ENCODE measurements at regions not wholly inside any gene's neighbourhood (a gene's known extent, or its start where the extent isn't known, plus 50 kb on each side); places are given as distances from the start of the nearest gene placed in this dataset.

GRCh38 chr11:122253589-122254231 lies 137.7 kb upstream of the BLID start:
- no peak overlapping the region for H3K4me3 ChIP-seq (replicated peaks in 1 of 2; ENCODE audit: low read depth in 2 of 2, low read length in 2 of 2)
- no peak for TF ChIP-seq CTCF (IDR thresholded peaks at IDR 0.05; ENCODE audit: low read depth, low read length)
- DNase-seq (ENCODE audit: low read depth in 2 of 2) = peak; percentile 17 to 73

GRCh38 chr11:122248939-122249338 lies 132.9 kb upstream of the BLID start:
- no peak for TF ChIP-seq CTCF (IDR thresholded peaks at IDR 0.05; ENCODE audit: low read depth, low read length)
- no peak for DNase-seq (ENCODE audit: low read depth in 2 of 2)
- H3K4me3 ChIP-seq (replicated peaks in 1 of 2; ENCODE audit: low read depth in 2 of 2, low read length in 2 of 2) = no peak overlapping the region

GRCh38 chr11:122248131-122248530 lies 132.1 kb upstream of the BLID start:
- TF ChIP-seq CTCF (IDR thresholded peaks at IDR 0.05; ENCODE audit: low read depth, low read length) = no peak
- no peak overlapping the region for H3K4me3 ChIP-seq (replicated peaks in 1 of 2; ENCODE audit: low read depth in 2 of 2, low read length in 2 of 2)
- DNase-seq (ENCODE audit: low read depth in 2 of 2) = no peak

- no peak for DNase-seq (ENCODE audit: low read depth in 2 of 2)
Observed at GRCh38 chr11:122246874-122247273, 130.9 kb upstream of the BLID start.

GRCh38 chr11:122242731-122243130 lies 126.7 kb upstream of the BLID start:
- DNase-seq (ENCODE audit: low read depth in 2 of 2) = no peak
- TF ChIP-seq CTCF (IDR thresholded peaks at IDR 0.05; ENCODE audit: low read depth, low read length) = no peak
- no peak overlapping the region for H3K4me3 ChIP-seq (replicated peaks in 1 of 2; ENCODE audit: low read depth in 2 of 2, low read length in 2 of 2)

More at GRCh38 chr11:122246874-122247273, 130.9 kb upstream of the BLID start:
- no peak for TF ChIP-seq CTCF (IDR thresholded peaks at IDR 0.05; ENCODE audit: low read depth, low read length)
- no peak overlapping the region for H3K4me3 ChIP-seq (replicated peaks in 1 of 2; ENCODE audit: low read depth in 2 of 2, low read length in 2 of 2)

GRCh38 chr11:122241566-122241965 lies 125.6 kb upstream of the BLID start:
- H3K4me3 ChIP-seq (replicated peaks in 1 of 2; ENCODE audit: low read depth in 2 of 2, low read length in 2 of 2) = no peak overlapping the region
- DNase-seq (ENCODE audit: low read depth in 2 of 2) = no peak
- no peak for TF ChIP-seq CTCF (IDR thresholded peaks at IDR 0.05; ENCODE audit: low read depth, low read length)

- H3K4me3 ChIP-seq (replicated peaks in 1 of 2; ENCODE audit: low read depth in 2 of 2, low read length in 2 of 2) = no peak overlapping the region
- DNase-seq (ENCODE audit: low read depth in 2 of 2) = no peak
- no peak for TF ChIP-seq CTCF (IDR thresholded peaks at IDR 0.05; ENCODE audit: low read depth, low read length)
Observed at GRCh38 chr11:122240638-122241037, 124.6 kb upstream of the BLID start.

All from cardiac fibroblast (primary cell).